HL-60 (cell line): ENCODE measurements at regions not wholly inside any gene's neighbourhood (a gene's known extent, or its start where the extent isn't known, plus 50 kb on each side); places are given as distances from the start of the nearest gene placed in this dataset.

Source experiments
- POLR2AphosphoS5 ChIP-seq: IDR thresholded peaks from 2 replicates; pipeline ENCODE4 v1.6.1; 2012; ENCODE audit warnings: low read depth
- SPI1 ChIP-seq: IDR thresholded peaks from 2 replicates; pipeline ENCODE4 v1.6.1; 2012; ENCODE audit warnings: low read depth, mild to moderate bottlenecking, borderline replicate concordance
- TF ChIP-seq, protein P1 (sequence below): IDR thresholded peaks from one replicate; pipeline ENCODE4 v1.5.1; 2011; ENCODE audit warnings: low read length, control low read depth, inconsistent platforms; ENCODE audit not compliant: insufficient read depth

DNA sequence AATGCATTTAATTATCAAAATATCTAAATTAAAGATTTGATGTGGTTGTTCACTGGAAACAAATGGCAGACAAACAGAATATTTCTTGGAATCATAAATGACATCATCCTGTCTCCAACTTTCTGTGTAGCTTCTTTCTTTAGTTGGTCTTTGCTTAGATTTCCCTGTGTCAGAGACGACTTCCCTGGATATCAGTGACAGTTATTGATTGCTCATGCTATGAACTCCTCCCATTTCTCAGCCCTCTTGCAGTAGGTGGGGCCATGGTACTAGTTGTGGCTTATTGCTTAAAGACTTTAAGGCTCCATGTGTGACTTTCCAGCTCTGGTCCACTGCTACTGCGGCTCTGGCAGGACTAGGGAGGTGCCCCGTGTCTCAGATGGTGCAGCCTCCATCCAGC lies 592.6 kb downstream of the MTRR start:
- TF ChIP-seq, protein P1, sequence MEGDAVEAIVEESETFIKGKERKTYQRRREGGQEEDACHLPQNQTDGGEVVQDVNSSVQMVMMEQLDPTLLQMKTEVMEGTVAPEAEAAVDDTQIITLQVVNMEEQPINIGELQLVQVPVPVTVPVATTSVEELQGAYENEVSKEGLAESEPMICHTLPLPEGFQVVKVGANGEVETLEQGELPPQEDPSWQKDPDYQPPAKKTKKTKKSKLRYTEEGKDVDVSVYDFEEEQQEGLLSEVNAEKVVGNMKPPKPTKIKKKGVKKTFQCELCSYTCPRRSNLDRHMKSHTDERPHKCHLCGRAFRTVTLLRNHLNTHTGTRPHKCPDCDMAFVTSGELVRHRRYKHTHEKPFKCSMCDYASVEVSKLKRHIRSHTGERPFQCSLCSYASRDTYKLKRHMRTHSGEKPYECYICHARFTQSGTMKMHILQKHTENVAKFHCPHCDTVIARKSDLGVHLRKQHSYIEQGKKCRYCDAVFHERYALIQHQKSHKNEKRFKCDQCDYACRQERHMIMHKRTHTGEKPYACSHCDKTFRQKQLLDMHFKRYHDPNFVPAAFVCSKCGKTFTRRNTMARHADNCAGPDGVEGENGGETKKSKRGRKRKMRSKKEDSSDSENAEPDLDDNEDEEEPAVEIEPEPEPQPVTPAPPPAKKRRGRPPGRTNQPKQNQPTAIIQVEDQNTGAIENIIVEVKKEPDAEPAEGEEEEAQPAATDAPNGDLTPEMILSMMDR: no peak
- TF ChIP-seq SPI1: no peak
- no peak for TF ChIP-seq POLR2AphosphoS5
